ENCODE measurements at regions not wholly inside any gene's neighbourhood (a gene's known extent, or its start where the extent isn't known, plus 50 kb on each side); places are given as distances from the start of the nearest gene placed in this dataset.

GRCh38 chr5:152601806-152602732 lies 197.0 kb upstream of the NMUR2 start:
- TF ChIP-seq CTCF (IDR thresholded peaks at IDR 0.05) (no peak), POLR2A (IDR thresholded peaks at IDR 0.05) (no peak)
